Panc1 (cell line): ENCODE measurements at regions not wholly inside any gene's neighbourhood (a gene's known extent, or its start where the extent isn't known, plus 50 kb on each side); places are given as distances from the start of the nearest gene placed in this dataset.

Source experiments
- ATAC-seq: fragments of 200-7000 bp; cut with Tn5 transposase; 2 replicates; pipeline ENCODE4 v1.9.1; 2020; ENCODE audit warnings: mild to moderate bottlenecking, moderate library complexity
- BruUV-seq: library from RNA; stranded (reverse); fragments of 400-500 nt; replicated peaks from 2 replicates; lab custom pipeline; 2021; lab: Mats Ljungman, UMichigan
- CTCF ChIA-PET: fragments of 300-600 bp; sonication (Branson Sonifier 250); formaldehyde crosslinking; loops from one replicate; lab custom pipeline; 2022; ENCODE audit warnings: antibody characterized with exemption; lab: Charles Lee
- POLR2A ChIA-PET: fragments of 300-600 bp; sonication (Branson Sonifier 250); formaldehyde crosslinking; loops from one replicate; lab custom pipeline; 2022; ENCODE audit warnings: antibody characterized with exemption; lab: Charles Lee
- DNase-seq: peaks from one replicate; pipeline ENCODE4 v3.0.0-alpha.2; 2010; ENCODE audit warnings: low read depth, low spot score
- H3K27ac ChIP-seq: 2 replicates; pipeline ENCODE4 v1.5.1; 2011; ENCODE audit warnings: mild to moderate bottlenecking, low read length, inconsistent platforms
- H3K27me3 ChIP-seq: fragments of 200-500 bp; sonication (Bioruptor generic); 2 replicates; pipeline ENCODE4 v1.6.0; 2014; ENCODE audit warnings: low read length, inconsistent platforms; ENCODE audit not compliant: control insufficient read depth, insufficient read depth
- H3K36me3 ChIP-seq: fragments of 200-500 bp; sonication (Bioruptor generic); 2 replicates; pipeline ENCODE4 v1.5.1; 2014; ENCODE audit warnings: inconsistent platforms, mild to moderate bottlenecking, low read length, moderate library complexity; ENCODE audit not compliant: control insufficient read depth, insufficient read depth
- H3K4me1 ChIP-seq: 2 replicates; pipeline ENCODE4 v1.5.1; 2011; ENCODE audit warnings: inconsistent platforms, mild to moderate bottlenecking, low read length, moderate library complexity; ENCODE audit not compliant: control insufficient read depth, insufficient read depth
- H3K4me3 ChIP-seq, 2 experiments: 2 replicates each; pipeline ENCODE4 v1.5.1; 2011 to 2012; ENCODE audit warnings: low read depth in 2 of 2, low read length in 2 of 2, mild to moderate bottlenecking in 2 of 2, inconsistent platforms in 1 of 2, moderate library complexity in 1 of 2
- H3K9me3 ChIP-seq: fragments of 200-500 bp; sonication (Bioruptor generic); 2 replicates; pipeline ENCODE4 v1.5.1; 2014; ENCODE audit warnings: low read depth, mild to moderate bottlenecking, inconsistent platforms, low read length, moderate library complexity; ENCODE audit not compliant: control insufficient read depth, insufficient read depth
- CTCF ChIP-seq: fragments of 450-650 bp; IDR thresholded peaks from 2 replicates; pipeline ENCODE4 v1.5.1; 2017; ENCODE audit warnings: mild to moderate bottlenecking
- POLR2AphosphoS5 ChIP-seq: IDR thresholded peaks from 2 replicates; pipeline ENCODE4 v1.6.1; 2012; ENCODE audit warnings: mild to moderate bottlenecking, low read depth, low read length, moderate library complexity
- REST ChIP-seq, 2 experiments: IDR thresholded peaks; 2 replicates each; pipeline ENCODE4 v1.6.1; 2011 to 2012; ENCODE audit warnings: low read depth in 2 of 2, control low read depth in 1 of 2, low read length in 1 of 2, mild to moderate bottlenecking in 1 of 2, moderate library complexity in 1 of 2; ENCODE audit not compliant: insufficient read depth in 1 of 2
- SIN3A ChIP-seq: IDR thresholded peaks from 2 replicates; pipeline ENCODE4 v1.6.1; 2012; ENCODE audit warnings: low read depth, mild to moderate bottlenecking, low read length, moderate library complexity, borderline replicate concordance; ENCODE audit not compliant: insufficient read depth
- TCF7L2 ChIP-seq: IDR thresholded peaks from 2 replicates; pipeline ENCODE4 v1.6.1; 2011; ENCODE audit warnings: mild to moderate bottlenecking, low read depth, low read length, inconsistent platforms
- in situ Hi-C: cut with HindIII; loops from 2 replicates; pipeline ENCODE4 v1.10.0; 2016; ENCODE audit warnings: low sequenced_read_pairs, low pct_unique_long_range_greater_than_20kb
- intact Hi-C: fragments of 100-400 bp; cut with micrococcal nuclease; formaldehyde crosslinking; loops from one replicate; pipeline ENCODE4 v1.10.0; 2022; ENCODE audit not compliant: unreplicated experiment

GRCh38 chr3:107153981-107154380 is 223.3 kb upstream of the CCDC54 start:
- Histone ChIP-seq H3K4me1 (no peaks in the 10 kb centered on the region), H3K36me3 (no peaks in the 10 kb centered on the region), H3K27me3 (no peaks in the 10 kb centered on the region), H3K4me3 (no peak overlapping the region), H3K27ac (no peak overlapping the region), H3K9me3 (no peaks in the 10 kb centered on the region)
- intact Hi-C loops (no loop called here), in situ Hi-C loops (no loop called here)
- DNase-seq (no peak), ATAC-seq (no peak)
- CTCF ChIA-PET: no interaction called here
- TF ChIP-seq TCF7L2 (no peak), SIN3A (no peak), REST (IDR thresholded peaks at IDR 0.05; ENCODE audit: insufficient read depth in 1 of 2, low read depth in 2 of 2, low read length in 1 of 2) (no peak), CTCF (no peak), POLR2AphosphoS5 (no peak)
- BruUV-seq: no TSS peak
- POLR2A ChIA-PET: no interaction called here

- no peaks in the 10 kb centered on the region for H3K9me3 ChIP-seq
- DNase-seq: no peak
- no peaks in the 10 kb centered on the region for H3K4me1 ChIP-seq
- H3K36me3 ChIP-seq: no peaks in the 10 kb centered on the region
- H3K4me3 ChIP-seq: no peak overlapping the region
- in situ Hi-C loops (no loop called here), intact Hi-C loops (no loop called here)
- BruUV-seq: no TSS peak
- TF ChIP-seq CTCF (no peak), POLR2AphosphoS5 (no peak), TCF7L2 (no peak), SIN3A (no peak), REST (IDR thresholded peaks at IDR 0.05; ENCODE audit: insufficient read depth in 1 of 2, low read depth in 2 of 2, low read length in 1 of 2) (no peak)
- POLR2A ChIA-PET: interaction anchor here (0.6 kb wide), 1 partner anchor 52 kb away, joined by 3 read pairs; no protein-coding TSS in a partner anchor
- ATAC-seq: no peak
- CTCF ChIA-PET: no interaction called here
- no peaks in the 10 kb centered on the region for H3K27me3 ChIP-seq
- no peak overlapping the region for H3K27ac ChIP-seq
Observed at GRCh38 chr3:107172411-107172810, 204.8 kb upstream of the CCDC54 start.
